K562 (cell line): ENCODE measurements at regions not wholly inside any gene's neighbourhood (a gene's known extent, or its start where the extent isn't known, plus 50 kb on each side); places are given as distances from the start of the nearest gene placed in this dataset.

Experiments used
- ATAC-seq: fragments of 200-7000 bp; cut with Tn5 transposase; 3 replicates; pipeline ENCODE4 v1.9.1; 2020; ENCODE audit warnings: moderate library complexity
- BruUV-seq: library from RNA; stranded (reverse); fragments of 400-500 nt; replicated peaks from 2 replicates; lab custom pipeline; 2021; lab: Mats Ljungman, UMichigan
- CTCF ChIA-PET: fragments of 300-600 bp; formaldehyde crosslinking; extraction: SDS; loops from one replicate; lab custom pipeline; 2021; ENCODE audit warnings: low intra/inter-chr PET ratio; lab: Yijun Ruan, JAX
- POLR2A ChIA-PET: fragments of 300-600, 350-650 bp; sonication (Branson Sonifier 250); formaldehyde crosslinking; extraction: SDS; loops from one replicate; lab custom pipeline; 2021; ENCODE audit warnings: antibody characterized with exemption, inconsistent platforms; lab: Yijun Ruan, JAX
- DNase-seq, 4 experiments: peaks; one replicate each; pipeline versions ENCODE4 v3.0.0 to v3.0.0-alpha.2; 2011 to 2018; ENCODE audit warnings: low spot score in 3 of 4, mixed read lengths in 3 of 4; ENCODE audit errors: extremely low read depth in 1 of 4
- FAIRE-seq: peaks from 2 replicates; lab custom pipeline; 2011; peaks lifted over from hg19 to GRCh38; lab: Jason Lieb, UNC
- H2AFZ ChIP-seq: 2 replicates; pipeline ENCODE4 v1.6.0; 2011; ENCODE audit warnings: low read depth, low read length, control low read depth, inconsistent platforms
- H3K27ac ChIP-seq: fragments of 200-600 bp; 3 replicates; pipeline ENCODE4 v1.8.0; 2011; ENCODE audit warnings: low read depth, mild to moderate bottlenecking, control low read depth, inconsistent platforms, low read length, moderate library complexity, mixed read lengths; ENCODE audit errors: extremely low read depth
- H3K27me3 ChIP-seq, 2 experiments: fragments of 300-600 bp in 1 of 2; 2 replicates in 1 of 2; 3 replicates in 1 of 2; pipeline versions ENCODE4 v1.6.0 to v1.8.0; 2011; ENCODE audit warnings: inconsistent platforms in 2 of 2, low read length in 2 of 2, mild to moderate bottlenecking in 1 of 2, mixed read lengths in 1 of 2, moderate library complexity in 1 of 2; ENCODE audit not compliant: control insufficient read depth in 2 of 2, insufficient read depth in 2 of 2
- H3K36me3 ChIP-seq: fragments of 300-600 bp; 3 replicates; pipeline ENCODE4 v1.8.0; 2011; ENCODE audit warnings: mild to moderate bottlenecking, low read length, inconsistent platforms; ENCODE audit not compliant: control insufficient read depth, insufficient read depth
- H3K4me1 ChIP-seq, 2 experiments: fragments of 200-600 bp in 1 of 2; replicated peaks in 1 of 2; 2 replicates in 1 of 2; 3 replicates in 1 of 2; pipeline versions ENCODE4 v1.5.1 to v1.8.0; 2011; ENCODE audit warnings: inconsistent platforms in 2 of 2, low read length in 2 of 2, mild to moderate bottlenecking in 1 of 2, mixed read lengths in 1 of 2, moderate library complexity in 1 of 2; ENCODE audit not compliant: control insufficient read depth in 2 of 2, insufficient read depth in 2 of 2
- H3K4me2 ChIP-seq: 2 replicates; pipeline ENCODE4 v1.6.1; 2011; ENCODE audit warnings: low read length, control low read depth, inconsistent platforms, mixed read lengths; ENCODE audit not compliant: insufficient read depth
- H3K4me3 ChIP-seq: fragments of 200-600 bp; sonication (generic), shearing (Covaris generic); 2 replicates; pipeline ENCODE4 v1.5.1; 2016; ENCODE audit warnings: control low read depth, inconsistent platforms
- H3K79me2 ChIP-seq: fragments of 200-600 bp; 3 replicates; pipeline ENCODE4 v1.8.0; 2011; ENCODE audit warnings: low read length, inconsistent platforms; ENCODE audit not compliant: control insufficient read depth, insufficient read depth
- H3K9ac ChIP-seq, 2 experiments: 2 replicates each; pipeline versions ENCODE4 v1.6.0 to v1.6.1; 2011; ENCODE audit warnings: low read depth in 2 of 2, low read length in 2 of 2, control low read depth in 1 of 2, inconsistent platforms in 1 of 2, mild to moderate bottlenecking in 1 of 2, mixed read lengths in 1 of 2; ENCODE audit not compliant: insufficient read depth in 1 of 2
- H3K9me1 ChIP-seq: one replicate; pipeline ENCODE4 v1.6.0; 2011; ENCODE audit warnings: inconsistent platforms, mild to moderate bottlenecking, low read length, moderate library complexity; ENCODE audit not compliant: control insufficient read depth, insufficient read depth
- H3K9me3 ChIP-seq: replicated peaks from 2 replicates; pipeline ENCODE4 v1.5.1; 2011; ENCODE audit warnings: low read depth, low read length, inconsistent platforms; ENCODE audit not compliant: control insufficient read depth, insufficient read depth
- H4K20me1 ChIP-seq: replicated peaks from 2 replicates; pipeline ENCODE4 v1.6.1; 2011; ENCODE audit warnings: low read length, inconsistent platforms, mixed read lengths; ENCODE audit not compliant: control insufficient read depth, insufficient read depth
- ATF7 ChIP-seq: fragments of 450-650 bp; IDR thresholded peaks from 2 replicates; pipeline ENCODE4 v1.7.1; 2014; ENCODE audit warnings: mild to moderate bottlenecking, moderate library complexity
- GABPA ChIP-seq: fragments of 200-800 bp; sonication (Bioruptor generic); conservative IDR thresholded peaks from 2 replicates; pipeline ENCODE4 v1.6.1; 2016; ENCODE audit warnings: low read depth, missing genetic modification characterization, missing compliant biosample characterization
- HLTF ChIP-seq: fragments of 450-650 bp; IDR thresholded peaks from 2 replicates; pipeline ENCODE4 v1.6.1; 2016
- PURB ChIP-seq: sonication (generic); formaldehyde crosslinking; IDR thresholded peaks from 2 replicates; pipeline ENCODE4 v1.9.0; 2021; ENCODE audit warnings: low read depth, mild to moderate bottlenecking, missing genetic modification reagents
- RBM15 ChIP-seq: fragments of 200-400 bp; formaldehyde crosslinking; IDR thresholded peaks from 2 replicates; pipeline ENCODE4 v1.6.1; 2018; ENCODE audit warnings: mild to moderate bottlenecking, low read length, moderate library complexity; ENCODE audit not compliant: insufficient read depth
- SIN3A ChIP-seq, 2 experiments: fragments of 150-350 bp in 1 of 2; IDR thresholded peaks; 2 replicates each; pipeline ENCODE4 v1.6.1; 2011 to 2016; ENCODE audit warnings: borderline replicate concordance in 2 of 2, low read depth in 2 of 2, low read length in 2 of 2, mild to moderate bottlenecking in 2 of 2, moderate library complexity in 2 of 2; ENCODE audit not compliant: control insufficient read depth in 1 of 2
- SMAD4 ChIP-seq: fragments of 250-450 bp; sonication (Bioruptor Pico); conservative IDR thresholded peaks from 2 replicates; pipeline ENCODE4 v1.8.0; 2021; ENCODE audit warnings: inconsistent platforms, mild to moderate bottlenecking, moderate library complexity
- TAF1 ChIP-seq: IDR thresholded peaks from 2 replicates; pipeline ENCODE4 v1.6.1; 2011; ENCODE audit warnings: mild to moderate bottlenecking, low read length, moderate library complexity; ENCODE audit not compliant: insufficient read depth, control insufficient read depth, severe bottlenecking; ENCODE audit errors: extremely low read depth
- ZFPM2 ChIP-seq: fragments of 250-450 bp; sonication (Bioruptor Pico); IDR thresholded peaks from 2 replicates; pipeline ENCODE4 v1.5.1; 2022; ENCODE audit warnings: mild to moderate bottlenecking
- ZNF121 ChIP-seq: sonication (generic); formaldehyde crosslinking; conservative IDR thresholded peaks from 2 replicates; pipeline ENCODE4 v1.8.0; 2022; ENCODE audit warnings: missing genetic modification reagents
- ZNF41 ChIP-seq: fragments of 250-450 bp; sonication (Bioruptor Pico); conservative IDR thresholded peaks from 2 replicates; pipeline ENCODE4 v1.4.0; 2020; ENCODE audit warnings: mild to moderate bottlenecking
- ZNF785 ChIP-seq: fragments of 250-450 bp; sonication (Bioruptor Pico); IDR thresholded peaks from 2 replicates; pipeline ENCODE4 v1.4.0; 2020; ENCODE audit warnings: mild to moderate bottlenecking
- WGBS: fragments of 100-300 bp; shearing (Covaris generic); methylation state at CpG from one replicate; pipeline ENCODE4 v1.1.6; 2016; ENCODE audit warnings: low coverage, mixed read lengths; ENCODE audit not compliant: insufficient coverage; ENCODE audit errors: missing lambda C conversion rate; 5-methylcytosine and 5-hydroxymethylcytosine counted together
- in situ Hi-C: fragments of 300-500 bp; cut with MboI; formaldehyde crosslinking; loops from 4 replicates; pipeline ENCODE4 v1.15.0; 2018; ENCODE audit warnings: inconsistent platforms, mixed read lengths
- intact Hi-C: fragments of 100-400 bp; cut with micrococcal nuclease; formaldehyde crosslinking; loops from 2 replicates; pipeline ENCODE4 v1.14.2; 2022
- TF ChIP-seq, protein P1 (sequence below): fragments of 250-450 bp; sonication (Bioruptor Pico); IDR thresholded peaks from 2 replicates; pipeline ENCODE4 v1.8.0; 2022; ENCODE audit warnings: inconsistent platforms
- TF ChIP-seq, protein P2 (sequence below): fragments of 450-650 bp; IDR thresholded peaks from 2 replicates; pipeline ENCODE4 v1.6.1; 2016; ENCODE audit warnings: mild to moderate bottlenecking

DNA sequence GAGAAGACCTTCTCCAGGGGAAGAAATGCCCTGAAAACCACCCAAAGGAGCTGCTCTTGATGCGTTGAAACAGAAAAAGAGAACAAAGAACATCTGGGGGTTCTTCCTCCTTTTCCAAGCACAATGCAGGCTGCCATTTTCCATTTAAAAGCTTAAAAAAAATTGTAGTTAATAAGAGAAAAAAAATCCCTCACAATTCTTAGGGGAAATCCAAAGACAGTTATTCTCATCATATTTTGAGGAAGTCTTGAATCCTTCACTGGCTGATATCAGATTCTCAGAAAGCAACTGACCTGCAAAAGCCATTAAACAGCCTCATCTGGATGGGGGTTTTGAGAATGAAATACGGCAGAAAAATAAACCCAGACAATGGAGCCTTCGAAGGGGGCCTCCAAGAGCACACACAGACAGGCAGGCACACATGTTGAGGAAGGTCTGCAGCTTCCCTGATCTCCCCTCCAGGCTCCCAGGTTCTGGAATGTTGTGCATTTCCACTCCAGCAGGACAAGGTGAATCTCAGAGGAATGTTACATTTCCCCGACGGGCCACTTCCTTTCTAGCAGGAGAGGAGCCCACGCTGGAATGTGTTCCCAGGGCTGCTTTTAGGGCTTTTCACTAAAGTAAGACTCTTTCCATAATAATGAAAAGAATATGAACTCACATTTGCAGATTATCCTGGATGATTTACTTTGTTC, 159.4 kb upstream of the S1PR3 start:
- Histone ChIP-seq H3K27ac (no peak overlapping the region), H3K9me1 (no peaks in the 10 kb centered on the region), H3K9ac (no peak overlapping the region), H4K20me1 (no peaks in the 10 kb centered on the region), H3K27me3 (peaks cover 0 to 12% of the 10 kb centered on the region in 2 experiments; a peak in 2 of 5 replicates), H3K79me2 (no peaks in the 10 kb centered on the region), H3K4me1 (no peaks in the 10 kb centered on the region; a peak in 2 of 5 replicates), H3K4me3 (no peak overlapping the region), H3K9me3 (no peaks in the 10 kb centered on the region; the same call in 1 of the 2 replicates), H3K36me3 (no peaks in the 10 kb centered on the region), H3K4me2 (no peak overlapping the region), H2AFZ (no peak overlapping the region)
- WGBS: 16% methylated on average over 6 of the region's 6 CpGs
- ATAC-seq: no peak
- intact Hi-C loops: no loop called here
- TF ChIP-seq SMAD4: no peak
- no peak for TF ChIP-seq ZFPM2 (CRISPR knock-in tag)
- TF ChIP-seq, protein P1, sequence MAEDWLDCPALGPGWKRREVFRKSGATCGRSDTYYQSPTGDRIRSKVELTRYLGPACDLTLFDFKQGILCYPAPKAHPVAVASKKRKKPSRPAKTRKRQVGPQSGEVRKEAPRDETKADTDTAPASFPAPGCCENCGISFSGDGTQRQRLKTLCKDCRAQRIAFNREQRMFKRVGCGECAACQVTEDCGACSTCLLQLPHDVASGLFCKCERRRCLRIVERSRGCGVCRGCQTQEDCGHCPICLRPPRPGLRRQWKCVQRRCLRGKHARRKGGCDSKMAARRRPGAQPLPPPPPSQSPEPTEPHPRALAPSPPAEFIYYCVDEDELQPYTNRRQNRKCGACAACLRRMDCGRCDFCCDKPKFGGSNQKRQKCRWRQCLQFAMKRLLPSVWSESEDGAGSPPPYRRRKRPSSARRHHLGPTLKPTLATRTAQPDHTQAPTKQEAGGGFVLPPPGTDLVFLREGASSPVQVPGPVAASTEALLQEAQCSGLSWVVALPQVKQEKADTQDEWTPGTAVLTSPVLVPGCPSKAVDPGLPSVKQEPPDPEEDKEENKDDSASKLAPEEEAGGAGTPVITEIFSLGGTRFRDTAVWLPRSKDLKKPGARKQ: no peak
- TF ChIP-seq, protein P2, sequence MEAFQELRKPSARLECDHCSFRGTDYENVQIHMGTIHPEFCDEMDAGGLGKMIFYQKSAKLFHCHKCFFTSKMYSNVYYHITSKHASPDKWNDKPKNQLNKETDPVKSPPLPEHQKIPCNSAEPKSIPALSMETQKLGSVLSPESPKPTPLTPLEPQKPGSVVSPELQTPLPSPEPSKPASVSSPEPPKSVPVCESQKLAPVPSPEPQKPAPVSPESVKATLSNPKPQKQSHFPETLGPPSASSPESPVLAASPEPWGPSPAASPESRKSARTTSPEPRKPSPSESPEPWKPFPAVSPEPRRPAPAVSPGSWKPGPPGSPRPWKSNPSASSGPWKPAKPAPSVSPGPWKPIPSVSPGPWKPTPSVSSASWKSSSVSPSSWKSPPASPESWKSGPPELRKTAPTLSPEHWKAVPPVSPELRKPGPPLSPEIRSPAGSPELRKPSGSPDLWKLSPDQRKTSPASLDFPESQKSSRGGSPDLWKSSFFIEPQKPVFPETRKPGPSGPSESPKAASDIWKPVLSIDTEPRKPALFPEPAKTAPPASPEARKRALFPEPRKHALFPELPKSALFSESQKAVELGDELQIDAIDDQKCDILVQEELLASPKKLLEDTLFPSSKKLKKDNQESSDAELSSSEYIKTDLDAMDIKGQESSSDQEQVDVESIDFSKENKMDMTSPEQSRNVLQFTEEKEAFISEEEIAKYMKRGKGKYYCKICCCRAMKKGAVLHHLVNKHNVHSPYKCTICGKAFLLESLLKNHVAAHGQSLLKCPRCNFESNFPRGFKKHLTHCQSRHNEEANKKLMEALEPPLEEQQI: no peak
- no peak for TF ChIP-seq ATF7
- no peak for TF ChIP-seq TAF1
- no peak for TF ChIP-seq ZNF41 (CRISPR knock-in tag)
- no peak for TF ChIP-seq RBM15
- no peak for TF ChIP-seq ZNF121
- no peak for TF ChIP-seq PURB (CRISPR knock-in tag)
- TF ChIP-seq HLTF: no peak
- TF ChIP-seq GABPA (tag): no peak
- TF ChIP-seq ZNF785 (CRISPR knock-in tag): no peak
- no peak for TF ChIP-seq SIN3A (IDR thresholded peaks at IDR 0.05; ENCODE audit: borderline replicate concordance in 2 of 2, control insufficient read depth in 1 of 2, low read depth in 2 of 2, low read length in 2 of 2)
- POLR2A ChIA-PET: no interaction called here
- in situ Hi-C loops: no loop called here
- FAIRE-seq: no peak
- DNase-seq: no peak
- no TSS peak for BruUV-seq
- CTCF ChIA-PET: no interaction called here
